OCI-LY1 (cell line): ENCODE measurements at regions not wholly inside any gene's neighbourhood (a gene's known extent, or its start where the extent isn't known, plus 50 kb on each side); places are given as distances from the start of the nearest gene placed in this dataset.

ENCODE experiments used
- H2AFZ ChIP-seq: fragments of 200-600 bp; sonication (generic), shearing (Covaris generic); 2 replicates; pipeline ENCODE4 v1.6.0; 2014; ENCODE audit warnings: antibody characterized with exemption, mild to moderate bottlenecking, low read length
- H3F3A ChIP-seq: fragments of 200-600 bp; sonication (generic), shearing (Covaris generic); 2 replicates; pipeline ENCODE4 v1.6.0; 2014; ENCODE audit warnings: mild to moderate bottlenecking, antibody characterized with exemption, low read length, moderate library complexity; ENCODE audit not compliant: insufficient read depth
- H3K27ac ChIP-seq: fragments of 200-600 bp; sonication (generic); 2 replicates; pipeline ENCODE4 v1.5.1; 2014; ENCODE audit warnings: low read length, mixed run types, mild to moderate bottlenecking, low read depth; ENCODE audit not compliant: poor library complexity, severe bottlenecking
- H3K27me3 ChIP-seq: fragments of 200-600 bp; sonication (generic); 2 replicates; pipeline ENCODE4 v1.6.0; 2014; ENCODE audit warnings: antibody characterized with exemption, mild to moderate bottlenecking, low read length, moderate library complexity; ENCODE audit not compliant: insufficient read depth
- H3K36me3 ChIP-seq: fragments of 200-600 bp; sonication (generic); 2 replicates; pipeline ENCODE4 v1.6.1; 2014; ENCODE audit warnings: mild to moderate bottlenecking, antibody characterized with exemption, low read length, moderate library complexity, mixed read lengths; ENCODE audit not compliant: insufficient read depth
- H3K4me1 ChIP-seq: fragments of 200-600 bp; sonication (generic); 2 replicates; pipeline ENCODE4 v1.5.1; 2014; ENCODE audit warnings: mild to moderate bottlenecking, low read length, moderate library complexity; ENCODE audit not compliant: insufficient read depth, severe bottlenecking
- H3K4me2 ChIP-seq: fragments of 200-600 bp; sonication (generic), shearing (Covaris generic); 2 replicates; pipeline ENCODE4 v1.6.1; 2014; ENCODE audit warnings: low read length
- H3K4me3 ChIP-seq: fragments of 200-600 bp; sonication (generic); 2 replicates; pipeline ENCODE4 v1.5.1; 2014; ENCODE audit warnings: low read length, low read depth, mild to moderate bottlenecking, mixed read lengths; ENCODE audit not compliant: poor library complexity, severe bottlenecking
- H3K79me2 ChIP-seq: fragments of 200-600 bp; shearing (Covaris generic); 2 replicates; pipeline ENCODE4 v1.6.1; 2016; ENCODE audit warnings: mixed run types, low read length, mixed read lengths; ENCODE audit not compliant: insufficient read depth
- H3K9ac ChIP-seq: fragments of 200-600 bp; sonication (generic), shearing (Covaris generic); 2 replicates; pipeline ENCODE4 v1.6.1; 2014; ENCODE audit warnings: mild to moderate bottlenecking, low read length, mixed read lengths
- H3K9me2 ChIP-seq: fragments of 200-600 bp; sonication (generic), shearing (Covaris generic); 2 replicates; pipeline ENCODE4 v1.6.1; 2014; ENCODE audit warnings: low read depth, mild to moderate bottlenecking, low read length, mixed read lengths
- H3K9me3 ChIP-seq: fragments of 200-600 bp; shearing (Covaris generic); 2 replicates; pipeline ENCODE4 v1.6.1; 2014; ENCODE audit warnings: low read length, mixed read lengths
- H4K20me1 ChIP-seq: fragments of 200-600 bp; sonication (generic), shearing (Covaris generic); 2 replicates; pipeline ENCODE4 v1.6.0; 2016; ENCODE audit warnings: mild to moderate bottlenecking, low read length; ENCODE audit not compliant: insufficient read depth
- CTCF ChIP-seq: fragments of 200-600 bp; sonication (generic), shearing (Covaris generic); IDR thresholded peaks from 2 replicates; pipeline ENCODE4 v1.5.1; 2017; ENCODE audit warnings: mild to moderate bottlenecking, antibody characterized with exemption, low read length, moderate library complexity, mixed read lengths
- EZH2 ChIP-seq: fragments of 200-600 bp; sonication (generic), shearing (Covaris generic); IDR thresholded peaks from 2 replicates; pipeline ENCODE4 v1.8.0; 2017; ENCODE audit warnings: borderline replicate concordance, mixed run types, mild to moderate bottlenecking, antibody characterized with exemption, low read length, moderate library complexity, mixed read lengths

- Histone ChIP-seq H3K9me3 (no peaks in the 10 kb centered on the region), H3K79me2 (no peaks in the 10 kb centered on the region), H2AFZ (no peak overlapping the region), H3K9ac (no peak overlapping the region), H3K4me1 (no peaks in the 10 kb centered on the region), H3K9me2 (no peaks in the 10 kb centered on the region), H3K4me3 (no peak overlapping the region), H3K4me2 (no peak overlapping the region), H3K27me3 (no peaks in the 10 kb centered on the region), H3K36me3 (no peaks in the 10 kb centered on the region), H3F3A (no peaks in the 10 kb centered on the region), H3K27ac (no peak overlapping the region), H4K20me1 (no peaks in the 10 kb centered on the region)
- TF ChIP-seq EZH2: no peak
- no peak for TF ChIP-seq CTCF
Measured at GRCh38 chr16:63346000-63346399, 1309.8 kb upstream of the CDH8 start.

GRCh38 chr16:63337264-63337663 is 1301.0 kb upstream of the CDH8 start:
- Histone ChIP-seq H3F3A (no peaks in the 10 kb centered on the region), H2AFZ (no peak overlapping the region)

GRCh38 chr16:63331111-63331510 is 1294.9 kb upstream of the CDH8 start:
- no peak overlapping the region for H3K4me2 ChIP-seq
- H3K9ac ChIP-seq: no peak overlapping the region
- H3K9me3 ChIP-seq: no peaks in the 10 kb centered on the region
- no peak overlapping the region for H2AFZ ChIP-seq
- no peaks in the 10 kb centered on the region for H3K79me2 ChIP-seq
- no peaks in the 10 kb centered on the region for H3K36me3 ChIP-seq
- no peak overlapping the region for H3K27ac ChIP-seq
- H3K4me1 ChIP-seq: no peaks in the 10 kb centered on the region
- H3K27me3 ChIP-seq: no peaks in the 10 kb centered on the region
- no peaks in the 10 kb centered on the region for H4K20me1 ChIP-seq
- H3K9me2 ChIP-seq: no peaks in the 10 kb centered on the region
- H3F3A ChIP-seq: no peaks in the 10 kb centered on the region
- TF ChIP-seq EZH2 (no peak), CTCF (no peak)
- H3K4me3 ChIP-seq: no peak overlapping the region

More at GRCh38 chr16:63337264-63337663, 1301.0 kb upstream of the CDH8 start:
- Histone ChIP-seq H3K36me3 (no peaks in the 10 kb centered on the region), H3K9me3 (no peaks in the 10 kb centered on the region), H3K9me2 (no peaks in the 10 kb centered on the region), H3K4me2 (no peak overlapping the region), H3K27me3 (no peaks in the 10 kb centered on the region), H3K4me1 (no peaks in the 10 kb centered on the region), H3K79me2 (no peaks in the 10 kb centered on the region), H3K27ac (no peak overlapping the region), H4K20me1 (no peaks in the 10 kb centered on the region), H3K4me3 (no peak overlapping the region), H3K9ac (no peak overlapping the region)
- TF ChIP-seq EZH2 (no peak), CTCF (no peak)
